ENCODE measurements at regions not wholly inside any gene's neighbourhood (a gene's known extent, or its start where the extent isn't known, plus 50 kb on each side); places are given as distances from the start of the nearest gene placed in this dataset.

GRCh38 chr12:45634273-45634917 is 95.1 kb upstream of the ARID2 start:
- DNase-seq, result no peak

DNA sequence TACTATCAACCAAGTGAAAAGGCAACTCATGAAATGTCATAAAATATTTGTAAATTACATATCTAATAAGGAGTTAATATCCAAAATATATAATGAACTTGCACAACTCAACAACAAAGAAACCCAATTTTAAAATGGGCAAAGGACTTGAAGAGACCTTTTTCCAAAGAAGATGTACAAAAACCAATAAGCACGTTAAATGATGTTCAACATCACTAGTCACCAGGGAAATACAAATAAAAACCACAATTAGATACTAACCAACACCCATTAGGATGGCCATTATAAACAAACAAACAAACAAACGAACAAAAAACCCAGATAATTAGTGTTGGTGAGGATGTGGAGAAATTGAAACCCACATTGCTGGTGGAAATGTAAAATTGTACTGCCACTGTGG is 92.3 kb upstream of the ARID2 start:
- no peak for DNase-seq

DNA sequence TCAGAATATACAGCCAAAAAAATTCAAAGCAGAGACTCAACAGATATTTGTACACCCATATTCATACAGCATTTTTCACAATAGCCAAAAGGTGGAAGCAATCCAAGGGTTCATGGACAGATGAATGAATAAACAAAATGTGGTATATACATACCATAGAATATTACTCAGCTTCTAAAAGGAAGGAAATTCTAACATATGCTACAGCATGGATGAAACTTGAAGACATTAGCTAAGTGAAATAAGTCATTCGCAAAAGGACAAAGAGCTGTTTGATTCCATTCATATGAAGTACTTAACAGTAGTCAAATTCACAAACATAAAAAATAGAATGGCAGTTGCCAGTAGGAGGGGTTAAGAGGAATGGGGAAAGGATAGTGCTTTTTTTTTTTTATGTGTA is 91.8 kb upstream of the ARID2 start:
- DNase-seq, result no peak

DNA sequence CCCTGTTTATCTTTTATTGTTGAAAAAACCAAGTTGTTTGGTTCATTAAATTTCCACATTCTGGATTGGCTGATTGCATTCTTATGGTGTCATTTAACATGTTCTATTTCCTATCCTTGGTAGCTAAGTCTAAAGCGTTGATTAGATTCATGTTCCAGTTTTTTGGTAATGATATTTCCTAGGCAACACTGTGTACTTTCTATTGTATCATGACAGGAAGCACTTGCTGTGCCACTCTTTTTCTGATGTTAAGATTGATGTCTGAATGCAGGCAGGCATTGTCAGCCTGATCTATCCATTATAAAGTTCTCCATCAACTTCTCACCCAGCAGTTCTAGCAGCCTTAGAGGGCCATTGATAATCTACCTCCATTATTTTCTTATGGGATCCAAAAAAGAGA is 91.1 kb upstream of the ARID2 start:
- no peak for DNase-seq

DNA sequence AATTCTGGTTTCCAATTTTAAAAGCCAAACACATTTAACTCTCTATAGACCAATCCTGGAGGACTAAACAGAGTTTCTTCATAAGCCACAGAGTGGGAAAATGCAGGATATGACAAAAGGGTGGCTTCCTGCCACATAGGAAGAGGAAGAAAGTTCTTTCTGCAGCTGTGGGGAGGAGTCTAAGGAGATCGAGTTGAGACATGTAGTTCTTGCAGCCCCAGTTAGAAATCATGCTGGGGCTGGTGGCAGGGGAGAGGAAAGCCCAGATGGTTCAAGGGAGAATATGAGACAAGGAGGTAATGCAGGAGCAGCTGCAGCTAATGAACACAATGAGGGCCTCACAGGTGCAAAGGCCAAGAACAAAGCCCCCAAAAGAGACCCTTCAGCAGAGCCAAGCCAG is 85.0 kb upstream of the ARID2 start:
- peak; percentile 67 for DNase-seq

DNA sequence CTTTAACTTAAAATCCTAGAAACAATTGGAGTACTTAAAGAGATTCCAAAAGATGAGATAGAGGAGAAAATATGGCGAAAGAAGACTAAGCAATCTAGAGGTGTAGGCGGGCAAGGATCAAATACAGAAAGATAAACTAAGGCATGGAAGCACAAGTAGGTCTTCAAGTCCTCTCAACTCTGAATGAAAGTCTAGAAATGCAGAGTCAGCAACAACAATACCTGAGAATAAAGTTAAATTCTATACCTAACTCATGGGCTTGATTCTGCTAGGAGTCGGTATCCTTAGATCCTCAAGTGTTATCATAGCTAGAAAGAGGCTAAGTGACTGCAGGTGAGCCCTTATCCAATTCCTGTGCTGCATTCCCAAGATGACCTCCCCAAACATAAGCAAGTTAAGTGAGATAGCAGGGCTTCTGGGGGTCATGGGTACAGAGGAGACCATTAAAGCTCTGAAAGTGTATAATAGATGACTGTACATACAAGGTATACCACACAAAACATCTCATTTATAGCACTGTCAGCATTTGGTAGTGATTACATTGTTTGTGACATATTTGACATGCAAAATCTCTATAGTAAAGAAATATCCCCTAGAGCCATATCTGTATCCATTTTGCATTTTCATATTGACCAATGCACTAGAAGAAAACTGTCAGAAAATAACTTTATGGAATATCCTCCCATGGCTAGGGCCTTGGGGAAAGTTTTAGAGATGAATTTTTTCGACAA is 82.5 kb upstream of the ARID2 start:
- DNase-seq, result no peak

DNA sequence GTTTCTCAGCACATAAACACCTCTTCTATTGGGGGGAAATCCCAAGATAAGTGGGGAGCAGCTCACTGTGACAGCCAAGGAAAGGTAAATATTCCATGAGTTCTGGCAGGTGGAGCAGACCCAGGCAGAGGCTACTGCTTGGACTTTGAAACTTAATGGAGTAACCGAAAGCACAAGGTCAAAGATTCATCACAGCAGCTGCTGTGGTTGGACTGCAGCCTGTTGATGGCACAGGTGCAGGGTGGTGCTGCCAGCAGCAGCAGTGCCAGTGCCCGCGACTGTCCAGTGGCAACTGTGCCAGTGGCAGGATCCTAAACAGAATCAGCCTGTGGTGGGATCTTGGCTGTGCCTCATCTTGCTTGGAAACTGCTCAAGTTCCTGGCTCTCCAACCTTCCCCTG is 81.4 kb upstream of the ARID2 start:
- DNase-seq, result no peak

DNA sequence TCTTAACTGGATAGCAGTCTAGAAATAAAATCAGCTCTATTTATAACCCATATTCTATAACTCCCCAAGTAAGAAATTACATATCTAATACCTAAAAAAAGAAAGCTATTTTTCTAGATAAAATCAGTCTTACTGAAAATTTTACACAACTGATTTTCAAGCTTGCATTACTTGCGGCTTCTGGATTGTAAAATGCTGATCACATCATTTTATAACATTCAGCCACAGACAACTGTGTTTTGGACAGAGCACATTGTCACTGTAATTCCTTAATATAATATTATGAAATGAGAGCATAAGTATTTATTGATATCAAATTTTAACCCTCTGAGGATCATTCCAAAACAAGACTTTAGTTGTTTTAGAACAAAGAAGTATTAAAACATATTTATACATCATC is 78.5 kb upstream of the ARID2 start:
- DNase-seq, result no peak

DNA sequence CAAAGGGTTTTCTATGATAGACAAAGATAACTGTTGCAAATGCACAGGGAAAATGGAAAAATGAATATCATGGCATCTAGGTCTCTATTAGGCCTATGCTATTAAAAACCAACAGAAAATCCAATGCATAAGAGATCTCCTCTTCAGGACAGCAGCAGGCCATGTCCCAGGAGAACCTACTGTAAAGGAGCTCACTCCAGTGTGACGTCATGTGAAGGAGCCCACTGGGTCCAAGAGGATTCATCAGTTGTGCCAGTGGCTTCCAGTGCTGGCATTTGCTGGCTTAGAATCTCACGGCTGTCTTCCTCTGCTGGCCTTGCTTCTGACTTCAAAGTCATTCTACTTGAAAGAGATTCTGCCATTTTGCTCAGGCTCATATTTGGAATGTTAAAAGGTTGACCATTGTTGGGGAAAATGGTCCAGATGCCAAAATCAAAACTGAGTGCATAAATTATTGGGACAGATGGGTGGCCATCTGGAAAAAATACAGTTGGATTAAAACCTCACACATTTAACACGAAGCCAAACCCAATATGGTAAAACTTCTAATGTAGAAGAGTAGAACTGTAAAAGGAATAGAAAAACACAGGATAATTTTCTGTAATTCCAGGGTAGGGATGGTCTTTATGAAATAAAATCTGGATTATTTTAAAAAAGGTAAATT is 75.4 kb upstream of the ARID2 start:
- no peak for DNase-seq

DNA sequence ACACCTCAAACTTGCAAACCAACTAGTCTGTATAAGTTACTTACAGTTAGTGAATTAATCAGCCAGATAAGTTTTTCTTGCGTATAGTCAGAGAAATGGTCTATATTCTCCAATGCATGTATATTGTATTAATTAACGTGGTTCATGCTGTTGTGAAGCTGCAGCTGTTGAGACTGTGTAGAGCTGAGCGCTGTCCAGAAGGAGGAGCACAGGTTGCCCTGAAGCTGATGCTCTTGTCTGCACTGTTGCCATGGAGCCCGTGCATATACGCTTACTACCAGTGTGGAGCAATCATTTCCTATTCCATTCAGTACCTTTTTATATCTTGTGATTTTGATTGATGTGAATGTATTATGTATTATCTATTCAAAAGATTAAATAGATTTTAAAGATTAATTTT is 74.3 kb upstream of the ARID2 start:
- peak; percentile 16 for DNase-seq

- DNase-seq, result no peak
Observed at GRCh38 chr12:45655743-45656142, 73.8 kb upstream of the ARID2 start.

DNA sequence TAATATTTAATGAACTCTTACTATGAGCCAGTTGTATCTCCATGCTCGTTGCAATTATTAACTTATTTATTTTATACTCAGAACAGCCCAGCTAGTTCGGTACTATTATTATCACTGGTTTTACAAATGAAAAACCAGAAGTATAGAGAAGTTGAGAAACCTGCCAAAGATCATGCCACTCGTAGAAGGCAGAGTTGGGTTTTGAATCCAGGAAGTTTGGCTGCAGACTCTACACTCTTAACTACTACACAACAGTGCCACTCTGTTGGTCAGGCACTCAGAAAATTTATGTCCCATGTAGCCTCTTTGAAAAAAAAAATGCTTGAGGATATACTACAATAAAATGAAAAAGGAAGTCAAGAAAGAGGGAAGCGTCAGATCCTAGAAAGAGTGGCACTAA is 71.5 kb upstream of the ARID2 start:
- DNase-seq, result no peak

- DNase-seq, result peak; percentile 73
Observed at GRCh38 chr12:45660330-45660729, 69.2 kb upstream of the ARID2 start.

GRCh38 chr12:45663455-45663854 is 66.1 kb upstream of the ARID2 start:
- no peak for DNase-seq

DNA sequence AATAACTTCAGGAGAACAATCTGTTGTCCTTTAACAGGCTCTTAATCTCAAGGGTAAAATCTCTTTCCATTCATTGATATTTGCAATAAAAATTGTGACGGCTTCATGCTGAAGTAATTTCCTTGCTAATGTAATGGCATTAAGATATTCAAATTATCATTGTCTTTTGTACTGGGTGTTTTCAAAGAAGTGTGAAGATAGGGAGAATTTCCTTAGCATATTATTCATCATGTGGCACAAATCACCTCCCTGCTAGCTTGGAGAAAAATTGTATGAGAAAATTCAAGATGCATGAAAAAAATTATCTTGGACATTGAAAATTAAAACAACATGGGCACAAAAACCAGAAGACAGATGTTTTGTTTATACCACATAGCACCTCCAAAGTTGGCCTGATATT is 63.6 kb upstream of the ARID2 start:
- no peak for DNase-seq

GRCh38 chr12:45666396-45666795 is 63.1 kb upstream of the ARID2 start:
- DNase-seq, result peak; percentile 75

GRCh38 chr12:45666816-45667215 is 62.7 kb upstream of the ARID2 start:
- DNase-seq, result peak; percentile 75

- DNase-seq, result no peak
Observed at GRCh38 chr12:45667761-45668160, 61.7 kb upstream of the ARID2 start.

GRCh38 chr12:45668641-45669040 is 60.9 kb upstream of the ARID2 start:
- DNase-seq, result no peak

DNA sequence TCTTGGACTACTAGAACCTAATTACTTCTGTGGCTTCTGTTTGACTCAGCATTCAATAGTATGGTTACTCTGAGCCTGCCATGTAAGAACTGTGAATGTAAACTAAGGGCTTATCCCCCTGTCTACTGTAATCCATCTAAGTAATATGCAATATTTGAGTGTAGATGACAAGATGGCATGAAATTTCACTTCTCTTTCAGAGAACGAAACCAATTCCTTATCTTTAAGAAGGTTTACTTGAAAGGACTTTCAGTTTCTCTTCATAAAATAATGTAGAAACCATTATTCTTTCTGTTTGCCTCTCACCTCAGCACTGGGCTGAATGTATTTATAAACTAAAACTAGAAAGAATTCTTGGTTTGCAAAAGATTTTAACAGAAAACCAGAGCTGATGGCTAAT is 60.4 kb upstream of the ARID2 start:
- DNase-seq, result peak; percentile 92

DNA sequence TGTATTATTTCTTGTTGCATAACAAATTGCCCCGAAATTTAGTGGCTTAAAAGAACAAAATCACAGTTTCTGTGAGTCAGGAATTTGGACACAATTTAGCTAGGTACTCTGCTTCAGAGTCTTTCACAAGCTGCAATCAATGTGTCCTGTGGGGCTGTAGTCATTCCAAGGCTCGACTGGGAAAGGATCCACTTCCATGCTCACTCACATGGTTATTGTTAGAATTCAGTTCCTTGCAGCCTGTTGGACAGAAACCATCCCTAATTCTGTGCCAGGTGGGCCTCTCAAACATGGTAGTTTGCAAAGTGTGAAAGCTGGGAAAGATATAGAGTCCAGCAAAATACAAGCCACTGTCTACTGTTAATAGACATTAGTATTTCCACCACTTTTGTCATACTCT is 59.7 kb upstream of the ARID2 start:
- no peak for DNase-seq

GRCh38 chr12:45670346-45671065 is 59.0 kb upstream of the ARID2 start:
- DNase-seq, result peak; percentile 96

GRCh38 chr12:45671254-45671653 is 58.3 kb upstream of the ARID2 start:
- no peak for DNase-seq

All from OCI-M1 (cell line).